Neural cell (in vitro differentiated cells): ENCODE measurements at regions not wholly inside any gene's neighbourhood (a gene's known extent, or its start where the extent isn't known, plus 50 kb on each side); places are given as distances from the start of the nearest gene placed in this dataset.

Experiments
- H2AFZ ChIP-seq: fragments of 200-600, 300-800 bp; sonication (generic), shearing (Covaris generic); 2 replicates; pipeline ENCODE4 v1.6.0; 2014; ENCODE audit warnings: low read depth, mild to moderate bottlenecking, antibody characterized with exemption, low read length, moderate library complexity
- H3F3A ChIP-seq: fragments of 200-600 bp; shearing (Covaris generic); 2 replicates; pipeline ENCODE4 v1.6.1; 2016; ENCODE audit warnings: mild to moderate bottlenecking, moderate library complexity, mixed read lengths, antibody characterized with exemption, low read length; ENCODE audit not compliant: insufficient read depth, poor library complexity, severe bottlenecking
- H3K27ac ChIP-seq: fragments of 200-600, 300-800 bp; sonication (generic), shearing (Covaris generic); 2 replicates; pipeline ENCODE4 v1.5.1; 2014; ENCODE audit warnings: mild to moderate bottlenecking, low read length, moderate library complexity
- H3K27me3 ChIP-seq: fragments of 300-800, 200-600 bp; sonication (generic), shearing (Covaris generic); 2 replicates; pipeline ENCODE4 v1.6.0; 2014; ENCODE audit warnings: mild to moderate bottlenecking, low read depth, low read length, moderate library complexity; ENCODE audit not compliant: insufficient read depth
- H3K36me3 ChIP-seq: fragments of 300-800, 200-600 bp; sonication (generic), shearing (Covaris generic); 2 replicates; pipeline ENCODE4 v1.5.1; 2014; ENCODE audit warnings: mild to moderate bottlenecking, antibody characterized with exemption, low read length, moderate library complexity; ENCODE audit not compliant: insufficient read depth
- H3K4me2 ChIP-seq: fragments of 300-800, 200-600 bp; sonication (generic), shearing (Covaris generic); 2 replicates; pipeline ENCODE4 v1.6.0; 2014; ENCODE audit warnings: mild to moderate bottlenecking, low read length
- H3K4me3 ChIP-seq: fragments of 300-800, 200-600 bp; sonication (generic), shearing (Covaris generic); 2 replicates; pipeline ENCODE4 v1.5.1; 2014; ENCODE audit warnings: mild to moderate bottlenecking, low read length, moderate library complexity
- H3K79me2 ChIP-seq: fragments of 200-600 bp; shearing (Covaris generic); replicated peaks from 2 replicates; pipeline ENCODE4 v1.6.0; 2014; ENCODE audit warnings: mild to moderate bottlenecking, low read length, moderate library complexity; ENCODE audit not compliant: insufficient read depth
- H3K9ac ChIP-seq: fragments of 300-800, 200-600 bp; sonication (generic), shearing (Covaris generic); 2 replicates; pipeline ENCODE4 v1.6.1; 2016; ENCODE audit warnings: mild to moderate bottlenecking, low read length, mixed read lengths
- H3K9me2 ChIP-seq: fragments of 200-600 bp; shearing (Covaris generic); 2 replicates; pipeline ENCODE4 v1.6.1; 2016; ENCODE audit warnings: mild to moderate bottlenecking, low read length, mixed read lengths; ENCODE audit not compliant: insufficient read depth
- H3K9me3 ChIP-seq: fragments of 200-600, 300-800 bp; sonication (generic), shearing (Covaris generic); 2 replicates; pipeline ENCODE4 v1.6.1; 2016; ENCODE audit warnings: mild to moderate bottlenecking, mixed run types, low read length, moderate library complexity, mixed read lengths
- H4K20me1 ChIP-seq: fragments of 200-600 bp; shearing (Covaris generic); 2 replicates; pipeline ENCODE4 v1.6.1; 2016; ENCODE audit warnings: mild to moderate bottlenecking, mixed run types; ENCODE audit not compliant: insufficient read depth
- CTCF ChIP-seq: fragments of 450-650 bp; IDR thresholded peaks from 2 replicates; pipeline ENCODE4 v1.5.1; 2014; ENCODE audit warnings: antibody characterized with exemption, mild to moderate bottlenecking, moderate library complexity; ENCODE audit not compliant: poor library complexity, severe bottlenecking
- EP300 ChIP-seq: fragments of 450-650 bp; conservative IDR thresholded peaks from 2 replicates; pipeline ENCODE4 v1.6.1; 2014; ENCODE audit warnings: antibody characterized with exemption, mild to moderate bottlenecking, moderate library complexity; ENCODE audit not compliant: poor library complexity, severe bottlenecking
- EZH2 ChIP-seq: fragments of 200-600, 300-800 bp; shearing (Covaris generic), sonication (generic); IDR thresholded peaks from 2 replicates; pipeline ENCODE4 v1.6.1; 2014; ENCODE audit warnings: antibody characterized with exemption, low read length, borderline replicate concordance, mild to moderate bottlenecking; ENCODE audit not compliant: insufficient read depth, poor library complexity, severe bottlenecking
- MXI1 ChIP-seq: fragments of 450-650 bp; conservative IDR thresholded peaks from 2 replicates; pipeline ENCODE4 v1.6.1; 2014; ENCODE audit warnings: antibody characterized with exemption, mild to moderate bottlenecking; ENCODE audit not compliant: poor library complexity, severe bottlenecking
- POLR2AphosphoS5 ChIP-seq: IDR thresholded peaks from 2 replicates; pipeline ENCODE4 v1.6.1; 2012
- RAD21 ChIP-seq: fragments of 450-650 bp; conservative IDR thresholded peaks from 2 replicates; pipeline ENCODE4 v1.6.1; 2014; ENCODE audit warnings: antibody characterized with exemption, mild to moderate bottlenecking, moderate library complexity
- REST ChIP-seq: IDR thresholded peaks from 2 replicates; pipeline ENCODE4 v1.6.1; 2012; ENCODE audit warnings: borderline replicate concordance
- SMC3 ChIP-seq: fragments of 450-650 bp; conservative IDR thresholded peaks from 2 replicates; pipeline ENCODE4 v1.6.1; 2014; ENCODE audit warnings: antibody characterized with exemption, mild to moderate bottlenecking, moderate library complexity; ENCODE audit not compliant: poor library complexity
- TAF1 ChIP-seq: IDR thresholded peaks from 2 replicates; pipeline ENCODE4 v1.6.1; 2012; ENCODE audit warnings: low read depth

DNA sequence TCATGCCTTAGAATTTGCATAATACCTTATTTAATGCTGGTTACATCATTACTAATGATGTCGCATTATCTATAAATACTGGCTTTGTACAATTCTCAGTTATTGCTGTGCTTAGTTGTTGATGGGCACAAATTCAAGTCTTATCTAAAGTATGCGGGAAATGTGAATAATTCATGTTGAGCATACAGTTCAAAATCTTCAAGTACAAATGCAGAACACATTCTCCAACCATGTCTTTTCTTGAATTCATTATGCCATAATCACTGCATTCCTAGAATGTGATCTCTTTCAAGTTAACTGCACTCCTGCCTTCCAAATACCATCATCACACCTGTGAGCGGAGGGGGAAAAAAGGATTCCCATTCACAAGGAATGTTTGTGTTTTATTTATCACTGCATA, 337.0 kb downstream of the MBD2 start:
- Histone ChIP-seq H3K27ac (no peak overlapping the region), H4K20me1 (no peaks in the 10 kb centered on the region), H3F3A (no peaks in the 10 kb centered on the region), H3K9me2 (no peaks in the 10 kb centered on the region), H3K4me2 (no peak overlapping the region), H3K36me3 (no peaks in the 10 kb centered on the region), H3K4me3 (no peak overlapping the region), H3K9me3 (no peaks in the 10 kb centered on the region), H3K79me2 (no peaks in the 10 kb centered on the region), H2AFZ (no peak overlapping the region), H3K27me3 (no peaks in the 10 kb centered on the region), H3K9ac (no peak overlapping the region)
- TF ChIP-seq REST (no peak), CTCF (no peak), MXI1 (no peak), SMC3 (no peak), RAD21 (no peak), TAF1 (no peak), EZH2 (no peak), EP300 (no peak), POLR2AphosphoS5 (no peak)

DNA sequence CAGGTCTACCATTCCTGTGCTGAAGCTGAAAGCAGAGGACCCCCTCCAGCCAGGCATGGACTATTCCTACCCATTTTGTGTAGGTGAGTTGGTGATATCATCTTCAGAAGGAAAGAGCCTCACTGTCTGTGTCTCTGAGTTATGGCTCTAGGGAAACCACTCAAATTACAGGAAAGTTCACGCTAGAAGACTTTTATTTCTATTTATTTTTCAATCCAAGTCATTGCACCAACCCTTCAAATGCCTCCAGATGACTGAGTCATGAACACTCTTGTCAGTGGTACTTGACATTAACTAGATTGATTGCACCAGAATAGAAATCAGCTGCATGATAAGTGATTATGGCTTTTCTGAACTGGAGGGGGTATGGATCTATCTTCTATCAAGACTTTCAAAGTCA, 338.4 kb downstream of the MBD2 start:
- Histone ChIP-seq H3K4me3 (peak overlapping the region; percentile 37), H3K4me2 (no peak overlapping the region), H3K9me3 (no peaks in the 10 kb centered on the region), H3K9me2 (no peaks in the 10 kb centered on the region), H3K27ac (peak overlapping the region; percentile 48), H3F3A (no peaks in the 10 kb centered on the region), H3K36me3 (no peaks in the 10 kb centered on the region), H4K20me1 (no peaks in the 10 kb centered on the region), H3K79me2 (no peaks in the 10 kb centered on the region), H3K27me3 (no peaks in the 10 kb centered on the region), H2AFZ (no peak overlapping the region), H3K9ac (no peak overlapping the region)
- no peak for TF ChIP-seq SMC3
- no peak for TF ChIP-seq TAF1
- no peak for TF ChIP-seq CTCF
- TF ChIP-seq RAD21, result peak; percentile 9
- peak; percentile 72 for TF ChIP-seq POLR2AphosphoS5
- peak; percentile 86 for TF ChIP-seq EP300
